ENCODE measurements at regions not wholly inside any gene's neighbourhood (a gene's known extent, or its start where the extent isn't known, plus 50 kb on each side); places are given as distances from the start of the nearest gene placed in this dataset.

- DNase-seq (ENCODE audit: low spot score), result no peak
- in situ Hi-C loops (cut with MboI; ENCODE audit: low sequenced_read_pairs, unreplicated experiment), result no loop called here
- TF ChIP-seq CTCF (IDR thresholded peaks at IDR 0.05; ENCODE audit: borderline replicate concordance, control extremely low read depth, extremely low read depth, insufficient read depth, missing control alignments), result no peak
Measured at GRCh38 chr1:87765681-87766070, 437.0 kb downstream of the LMO4 start.

GRCh38 chr1:87766737-87767136 lies 438.1 kb downstream of the LMO4 start:
- in situ Hi-C loops (cut with MboI; ENCODE audit: low sequenced_read_pairs, unreplicated experiment), result no loop called here
- no peak for TF ChIP-seq CTCF (IDR thresholded peaks at IDR 0.05; ENCODE audit: borderline replicate concordance, control extremely low read depth, extremely low read depth, insufficient read depth, missing control alignments)
- DNase-seq (ENCODE audit: low spot score), result no peak

- in situ Hi-C loops (cut with MboI; ENCODE audit: low sequenced_read_pairs, unreplicated experiment), result no loop called here
Measured at GRCh38 chr1:87778896-87779295, 450.2 kb downstream of the LMO4 start.

GRCh38 chr1:87781554-87781953 lies 452.9 kb downstream of the LMO4 start:
- in situ Hi-C loops (cut with MboI; ENCODE audit: low sequenced_read_pairs, unreplicated experiment), result no loop called here
- DNase-seq (ENCODE audit: low spot score), result no peak

More at GRCh38 chr1:87778896-87779295, 450.2 kb downstream of the LMO4 start:
- no peak for DNase-seq (ENCODE audit: low spot score)
- TF ChIP-seq CTCF (IDR thresholded peaks at IDR 0.05; ENCODE audit: borderline replicate concordance, control extremely low read depth, extremely low read depth, insufficient read depth, missing control alignments), result no peak

GRCh38 chr1:87783315-87783714 lies 454.6 kb downstream of the LMO4 start:
- DNase-seq (ENCODE audit: low spot score), result no peak
- no peak for TF ChIP-seq CTCF (IDR thresholded peaks at IDR 0.05; ENCODE audit: borderline replicate concordance, control extremely low read depth, extremely low read depth, insufficient read depth, missing control alignments)
- in situ Hi-C loops (cut with MboI; ENCODE audit: low sequenced_read_pairs, unreplicated experiment), result no loop called here

More at GRCh38 chr1:87781554-87781953, 452.9 kb downstream of the LMO4 start:
- TF ChIP-seq CTCF (IDR thresholded peaks at IDR 0.05; ENCODE audit: borderline replicate concordance, control extremely low read depth, extremely low read depth, insufficient read depth, missing control alignments), result no peak

- DNase-seq (ENCODE audit: low spot score), result no peak
- no peak for TF ChIP-seq CTCF (IDR thresholded peaks at IDR 0.05; ENCODE audit: borderline replicate concordance, control extremely low read depth, extremely low read depth, insufficient read depth, missing control alignments)
- in situ Hi-C loops (cut with MboI; ENCODE audit: low sequenced_read_pairs, unreplicated experiment), result no loop called here
Measured at GRCh38 chr1:87785386-87785785, 456.7 kb downstream of the LMO4 start.

GRCh38 chr1:87786229-87786628 lies 457.5 kb downstream of the LMO4 start:
- no peak for DNase-seq (ENCODE audit: low spot score)
- in situ Hi-C loops (cut with MboI; ENCODE audit: low sequenced_read_pairs, unreplicated experiment), result no loop called here
- no peak for TF ChIP-seq CTCF (IDR thresholded peaks at IDR 0.05; ENCODE audit: borderline replicate concordance, control extremely low read depth, extremely low read depth, insufficient read depth, missing control alignments)
